Astrocyte (in vitro differentiated cells and primary cell): ENCODE measurements at regions not wholly inside any gene's neighbourhood (a gene's known extent, or its start where the extent isn't known, plus 50 kb on each side); places are given as distances from the start of the nearest gene placed in this dataset.

Experiments used
- DNase-seq: peaks from one replicate; pipeline ENCODE4 v3.0.0-alpha.2; 2010; ENCODE audit warnings: low read depth
- FAIRE-seq: peaks from 2 replicates; lab custom pipeline; 2011; peaks lifted over from hg19 to GRCh38; lab: Jason Lieb, UNC
- H2AFZ ChIP-seq: 2 replicates; pipeline ENCODE4 v1.6.0; 2012; ENCODE audit warnings: low read depth, low read length, inconsistent platforms
- H3K27ac ChIP-seq: 2 replicates; pipeline ENCODE4 v1.5.1; 2011; ENCODE audit warnings: low read depth, low read length, inconsistent platforms
- H3K27me3 ChIP-seq: 2 replicates; pipeline ENCODE4 v1.6.0; 2011; ENCODE audit warnings: low read length, inconsistent platforms; ENCODE audit not compliant: insufficient read depth
- H3K36me3 ChIP-seq: 2 replicates; pipeline ENCODE4 v1.5.1; 2011; ENCODE audit warnings: low read length, inconsistent platforms; ENCODE audit not compliant: insufficient read depth
- H3K4me1 ChIP-seq: 2 replicates; pipeline ENCODE4 v1.5.1; 2011; ENCODE audit warnings: low read length, inconsistent platforms; ENCODE audit not compliant: insufficient read depth
- H3K4me2 ChIP-seq: 2 replicates; pipeline ENCODE4 v1.6.0; 2012; ENCODE audit warnings: low read length, inconsistent platforms
- H3K4me3 ChIP-seq: 2 replicates; pipeline ENCODE4 v1.5.1; 2011; ENCODE audit warnings: low read depth, mild to moderate bottlenecking, low read length, inconsistent platforms; ENCODE audit not compliant: insufficient read depth
- H3K79me2 ChIP-seq: 2 replicates; pipeline ENCODE4 v1.6.0; 2012; ENCODE audit warnings: mild to moderate bottlenecking, low read length, inconsistent platforms; ENCODE audit not compliant: insufficient read depth
- H3K9ac ChIP-seq: 2 replicates; pipeline ENCODE4 v1.6.0; 2012; ENCODE audit warnings: mild to moderate bottlenecking, low read length, inconsistent platforms
- H3K9me3 ChIP-seq: 2 replicates; pipeline ENCODE4 v1.5.1; 2012; ENCODE audit warnings: low read depth, mild to moderate bottlenecking, low read length, inconsistent platforms; ENCODE audit not compliant: insufficient read depth
- H4K20me1 ChIP-seq: 2 replicates; pipeline ENCODE4 v1.6.0; 2012; ENCODE audit warnings: low read length, inconsistent platforms; ENCODE audit not compliant: insufficient read depth
- H3K27ac Mint-ChIP-seq: one replicate; pipeline ENCODE4 v1.8.0; 2021; ENCODE audit warnings: mild to moderate bottlenecking, mixed read lengths; ENCODE audit not compliant: unreplicated experiment
- H3K27me3 Mint-ChIP-seq: one replicate; pipeline ENCODE4 v1.8.0; 2021; ENCODE audit warnings: low read depth, mixed read lengths; ENCODE audit not compliant: unreplicated experiment
- H3K36me3 Mint-ChIP-seq: one replicate; pipeline ENCODE4 v1.8.0; 2021; ENCODE audit warnings: low read depth, mixed read lengths; ENCODE audit not compliant: unreplicated experiment
- H3K4me1 Mint-ChIP-seq: one replicate; pipeline ENCODE4 v1.8.0; 2021; ENCODE audit warnings: low read depth, mixed read lengths; ENCODE audit not compliant: unreplicated experiment
- H3K4me3 Mint-ChIP-seq: one replicate; pipeline ENCODE4 v1.8.0; 2021; ENCODE audit warnings: mild to moderate bottlenecking, moderate library complexity, mixed read lengths; ENCODE audit not compliant: unreplicated experiment
- H3K9me3 Mint-ChIP-seq: one replicate; pipeline ENCODE4 v1.8.0; 2021; ENCODE audit warnings: mild to moderate bottlenecking, mixed read lengths; ENCODE audit not compliant: unreplicated experiment
- EZH2 ChIP-seq: IDR thresholded peaks from 2 replicates; pipeline ENCODE4 v1.6.1; 2012; ENCODE audit warnings: mild to moderate bottlenecking, low read length, inconsistent platforms; ENCODE audit not compliant: insufficient read depth
- TF ChIP-seq, protein P1 (sequence below): IDR thresholded peaks from 2 replicates; pipeline ENCODE4 v1.5.1; 2011; ENCODE audit warnings: low read depth, mild to moderate bottlenecking, inconsistent platforms, low read length, moderate library complexity; ENCODE audit not compliant: insufficient read depth

DNA sequence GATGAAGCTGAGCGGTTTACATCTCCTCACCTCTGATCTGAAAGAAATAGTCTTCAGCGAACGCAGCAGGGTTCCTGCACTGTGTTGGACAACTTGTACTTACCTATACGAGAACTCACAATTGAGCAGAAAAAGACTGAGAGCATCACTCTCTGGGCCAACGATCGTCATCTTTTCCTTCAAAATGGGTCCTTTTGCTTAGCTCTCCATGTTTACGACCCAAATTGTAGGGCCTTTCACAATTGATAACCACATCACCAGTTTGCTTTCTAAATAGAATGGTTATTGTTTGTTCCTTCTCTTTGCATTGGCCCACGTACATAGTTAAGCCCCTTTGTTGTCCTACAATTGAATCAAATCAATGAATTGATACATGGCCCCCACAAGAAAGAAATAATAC is 110.0 kb upstream of the DMRT1 start:
- Histone ChIP-seq H3K36me3 (peaks cover 17% of the 10 kb centered on the region), H3K27me3 (no peaks in the 10 kb centered on the region), H3K4me3 (no peak overlapping the region), H2AFZ (no peak overlapping the region), H3K9me3 (no peaks in the 10 kb centered on the region), H3K4me1 (peaks cover 13% of the 10 kb centered on the region), H4K20me1 (peaks cover 3% of the 10 kb centered on the region), H3K27ac (no peak overlapping the region), H3K4me2 (no peak overlapping the region), H3K79me2 (peaks cover 3% of the 10 kb centered on the region), H3K9ac (no peak overlapping the region)
- peaks cover 10% of the 10 kb centered on the region for H3K36me3 Mint-ChIP-seq
- no peak overlapping the region for H3K4me3 Mint-ChIP-seq
- no peak overlapping the region for H3K27ac Mint-ChIP-seq
- H3K9me3 Mint-ChIP-seq, result no peaks in the 10 kb centered on the region
- no peak for DNase-seq
- no peaks in the 10 kb centered on the region for H3K27me3 Mint-ChIP-seq
- FAIRE-seq, result no peak
- TF ChIP-seq, protein P1, sequence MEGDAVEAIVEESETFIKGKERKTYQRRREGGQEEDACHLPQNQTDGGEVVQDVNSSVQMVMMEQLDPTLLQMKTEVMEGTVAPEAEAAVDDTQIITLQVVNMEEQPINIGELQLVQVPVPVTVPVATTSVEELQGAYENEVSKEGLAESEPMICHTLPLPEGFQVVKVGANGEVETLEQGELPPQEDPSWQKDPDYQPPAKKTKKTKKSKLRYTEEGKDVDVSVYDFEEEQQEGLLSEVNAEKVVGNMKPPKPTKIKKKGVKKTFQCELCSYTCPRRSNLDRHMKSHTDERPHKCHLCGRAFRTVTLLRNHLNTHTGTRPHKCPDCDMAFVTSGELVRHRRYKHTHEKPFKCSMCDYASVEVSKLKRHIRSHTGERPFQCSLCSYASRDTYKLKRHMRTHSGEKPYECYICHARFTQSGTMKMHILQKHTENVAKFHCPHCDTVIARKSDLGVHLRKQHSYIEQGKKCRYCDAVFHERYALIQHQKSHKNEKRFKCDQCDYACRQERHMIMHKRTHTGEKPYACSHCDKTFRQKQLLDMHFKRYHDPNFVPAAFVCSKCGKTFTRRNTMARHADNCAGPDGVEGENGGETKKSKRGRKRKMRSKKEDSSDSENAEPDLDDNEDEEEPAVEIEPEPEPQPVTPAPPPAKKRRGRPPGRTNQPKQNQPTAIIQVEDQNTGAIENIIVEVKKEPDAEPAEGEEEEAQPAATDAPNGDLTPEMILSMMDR, result no peak
- no peak for TF ChIP-seq EZH2
- H3K4me1 Mint-ChIP-seq, result peaks cover 9% of the 10 kb centered on the region

DNA sequence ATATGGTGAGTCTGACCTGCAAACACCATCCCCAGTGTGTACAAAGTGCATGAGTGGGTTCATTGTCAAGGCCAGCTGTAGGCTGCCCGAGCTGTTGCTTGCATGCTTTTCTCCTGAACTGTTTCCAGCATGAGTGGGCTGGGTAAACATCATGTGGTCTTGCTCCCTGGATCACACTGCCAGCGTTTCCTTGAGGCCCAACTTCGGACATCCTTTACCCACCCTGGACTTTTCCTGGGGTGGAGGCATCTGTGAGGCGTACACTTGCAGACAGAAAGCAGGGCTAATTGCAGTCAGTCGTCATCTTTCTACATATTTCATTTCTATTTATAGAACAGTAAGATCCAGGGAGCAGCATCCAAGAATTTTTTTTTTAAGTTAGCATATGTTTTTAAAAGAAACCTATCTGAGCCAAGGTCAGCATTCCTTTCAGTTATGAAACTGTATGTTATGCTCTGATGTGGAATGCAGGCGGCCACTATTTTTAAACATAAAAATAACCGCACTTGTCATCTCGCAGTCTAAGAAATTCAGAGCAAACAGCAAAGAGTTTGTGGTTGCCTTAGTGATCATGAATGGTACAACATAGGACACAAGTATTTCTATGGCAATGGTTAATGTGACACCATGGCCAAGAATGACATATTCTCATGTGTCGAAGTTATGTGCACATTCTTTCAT is 106.5 kb upstream of the DMRT1 start:
- DNase-seq, result peak; percentile 98
- Histone ChIP-seq H3K9me3 (no peaks in the 10 kb centered on the region), H3K27me3 (no peaks in the 10 kb centered on the region), H3K4me1 (peaks cover 34% of the 10 kb centered on the region), H3K27ac (peak overlapping the region; percentile 71), H2AFZ (no peak overlapping the region), H3K9ac (peak overlapping the region; percentile 51), H3K79me2 (no peaks in the 10 kb centered on the region), H3K36me3 (peaks cover 33% of the 10 kb centered on the region), H3K4me3 (no peak overlapping the region), H4K20me1 (no peaks in the 10 kb centered on the region), H3K4me2 (peak overlapping the region; percentile 51)
- FAIRE-seq, result peak; percentile 85
- Mint-ChIP-seq H3K9me3 (no peaks in the 10 kb centered on the region), H3K4me1 (peaks cover 24% of the 10 kb centered on the region), H3K4me3 (no peak overlapping the region), H3K27me3 (no peaks in the 10 kb centered on the region), H3K36me3 (peaks cover 18% of the 10 kb centered on the region), H3K27ac (peak overlapping the region; percentile 91)
- TF ChIP-seq, protein P1, result no peak
- no peak for TF ChIP-seq EZH2

DNA sequence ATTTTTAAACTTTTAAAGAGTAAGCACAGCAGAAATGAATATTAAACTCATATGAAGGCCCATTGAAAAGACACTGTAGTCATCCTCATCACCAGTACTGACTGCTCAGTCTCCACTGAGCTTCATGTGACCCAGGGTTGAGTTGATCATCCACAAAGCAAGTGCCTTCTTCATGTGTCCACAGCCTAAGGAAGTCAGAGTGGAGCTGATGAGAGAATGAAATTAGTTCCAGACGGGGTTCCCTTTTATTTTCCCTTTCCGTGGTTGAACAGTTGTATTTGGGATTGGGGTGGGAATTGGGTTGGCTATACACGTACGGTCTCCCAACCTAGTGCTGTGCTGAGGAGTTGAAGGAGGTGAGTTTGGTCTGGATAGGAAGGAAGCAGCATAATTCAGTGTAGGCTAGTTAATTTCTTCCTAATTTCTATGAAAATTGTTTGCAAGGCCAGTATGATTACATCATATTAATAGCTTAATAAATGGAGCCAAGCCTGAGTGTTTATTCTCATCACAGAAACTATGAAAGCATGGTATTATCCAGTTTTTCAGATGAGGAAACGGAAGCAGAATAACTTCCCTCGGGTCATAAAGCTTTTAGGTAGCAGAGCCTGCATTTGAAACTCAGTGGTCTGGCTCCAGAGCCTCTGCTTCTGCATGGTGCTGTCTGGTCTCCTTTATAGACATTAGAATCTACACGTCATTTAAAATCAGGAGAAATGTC is 103.9 kb upstream of the DMRT1 start:
- Histone ChIP-seq H3K4me1 (peaks cover 34% of the 10 kb centered on the region), H3K27me3 (no peaks in the 10 kb centered on the region), H3K9ac (peak overlapping the region; percentile 58), H3K79me2 (no peaks in the 10 kb centered on the region), H3K4me2 (peak overlapping the region; percentile 71), H3K4me3 (no peak overlapping the region), H4K20me1 (no peaks in the 10 kb centered on the region), H2AFZ (no peak overlapping the region), H3K9me3 (no peaks in the 10 kb centered on the region), H3K27ac (peak overlapping the region; percentile 92), H3K36me3 (peaks cover 35% of the 10 kb centered on the region)
- no peak for DNase-seq
- no peak for FAIRE-seq
- H3K4me1 Mint-ChIP-seq, result peaks cover 24% of the 10 kb centered on the region
- H3K27ac Mint-ChIP-seq, result peak overlapping the region; percentile 90
- H3K9me3 Mint-ChIP-seq, result no peaks in the 10 kb centered on the region
- peaks cover 24% of the 10 kb centered on the region for H3K36me3 Mint-ChIP-seq
- no peak overlapping the region for H3K4me3 Mint-ChIP-seq
- TF ChIP-seq, protein P1, result no peak
- no peak for TF ChIP-seq EZH2
- no peaks in the 10 kb centered on the region for H3K27me3 Mint-ChIP-seq
